ENCODE measurements at regions not wholly inside any gene's neighbourhood (a gene's known extent, or its start where the extent isn't known, plus 50 kb on each side); places are given as distances from the start of the nearest gene placed in this dataset.

DNA sequence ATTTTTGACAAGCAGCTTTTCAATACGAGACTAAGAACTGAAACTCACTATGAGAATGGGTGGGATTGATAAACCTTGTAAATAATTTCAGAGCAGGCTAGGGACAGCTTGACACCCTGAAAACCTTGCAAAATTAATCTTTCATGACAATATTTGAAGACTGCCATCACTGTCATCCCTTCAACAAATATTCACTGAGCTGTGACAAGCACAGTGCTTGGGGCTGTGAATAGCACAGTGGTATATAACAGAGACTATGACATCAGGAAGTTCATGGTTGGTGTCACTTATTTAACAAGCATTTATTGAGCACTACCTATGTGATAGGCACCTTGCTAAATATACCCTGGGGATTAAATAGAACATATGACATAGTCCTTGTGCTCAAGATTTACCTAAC is 741.0 kb upstream of the RIOK2 start:
- Histone ChIP-seq H3K4me3 (ENCODE audit: low read depth, low read length) (no peak overlapping the region), H3K27me3 (ENCODE audit: control insufficient read depth, insufficient read depth, low read length) (no peaks in the 10 kb centered on the region), H3K36me3 (ENCODE audit: control insufficient read depth, insufficient read depth, low read length) (no peaks in the 10 kb centered on the region)
- TF ChIP-seq CTCF (IDR thresholded peaks at IDR 0.05; ENCODE audit: insufficient read depth, low read length, severe bottlenecking): no peak
- no peak for FAIRE-seq
- no peak for DNase-seq (ENCODE audit: low read depth)

DNA sequence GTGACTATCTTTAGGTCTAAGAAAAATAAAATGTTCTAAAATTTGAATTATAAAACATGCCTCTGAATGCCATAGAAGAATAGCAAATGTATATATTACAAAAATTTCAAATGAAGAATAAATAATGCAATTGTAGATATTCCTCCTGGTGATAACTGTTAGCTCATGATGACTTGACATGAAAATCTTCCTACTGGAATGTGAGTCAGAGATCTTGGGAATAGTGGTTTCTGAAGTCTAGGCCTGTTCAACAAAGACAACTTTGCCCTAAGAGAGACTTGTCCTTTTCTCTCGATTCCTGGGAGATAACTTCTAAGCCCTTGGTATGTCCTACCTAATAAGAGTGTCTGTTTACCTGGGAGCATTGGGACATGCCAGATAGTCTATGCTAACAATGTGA is 746.3 kb upstream of the RIOK2 start:
- Histone ChIP-seq H3K27me3 (ENCODE audit: control insufficient read depth, insufficient read depth, low read length) (no peaks in the 10 kb centered on the region), H3K36me3 (ENCODE audit: control insufficient read depth, insufficient read depth, low read length) (no peaks in the 10 kb centered on the region), H3K4me3 (ENCODE audit: low read depth, low read length) (no peak overlapping the region)
- DNase-seq (ENCODE audit: low read depth): peak; percentile 44
- FAIRE-seq: no peak
- no peak for TF ChIP-seq CTCF (IDR thresholded peaks at IDR 0.05; ENCODE audit: insufficient read depth, low read length, severe bottlenecking)

- H3K4me3 ChIP-seq (ENCODE audit: low read depth, low read length): no peak overlapping the region
- no peaks in the 10 kb centered on the region for H3K36me3 ChIP-seq (ENCODE audit: control insufficient read depth, insufficient read depth, low read length)
- no peaks in the 10 kb centered on the region for H3K27me3 ChIP-seq (ENCODE audit: control insufficient read depth, insufficient read depth, low read length)
- FAIRE-seq (no peak), DNase-seq (ENCODE audit: low read depth) (no peak)
- TF ChIP-seq CTCF (IDR thresholded peaks at IDR 0.05; ENCODE audit: insufficient read depth, low read length, severe bottlenecking): no peak
These were observed 748.8 kb upstream of the RIOK2 start for GRCh38 chr5:97931829-97932228.

- Histone ChIP-seq H3K4me3 (ENCODE audit: low read depth, low read length) (no peak overlapping the region), H3K36me3 (ENCODE audit: control insufficient read depth, insufficient read depth, low read length) (no peaks in the 10 kb centered on the region), H3K27me3 (ENCODE audit: control insufficient read depth, insufficient read depth, low read length) (no peaks in the 10 kb centered on the region)
- no peak for TF ChIP-seq CTCF (IDR thresholded peaks at IDR 0.05; ENCODE audit: insufficient read depth, low read length, severe bottlenecking)
- DNase-seq (ENCODE audit: low read depth) (no peak), FAIRE-seq (no peak)
These were observed 753.2 kb upstream of the RIOK2 start for GRCh38 chr5:97936231-97936630.

- no peaks in the 10 kb centered on the region for H3K36me3 ChIP-seq (ENCODE audit: control insufficient read depth, insufficient read depth, low read length)
- DNase-seq (ENCODE audit: low read depth): no peak
- no peak for TF ChIP-seq CTCF (IDR thresholded peaks at IDR 0.05; ENCODE audit: insufficient read depth, low read length, severe bottlenecking)
- no peak for FAIRE-seq
- H3K4me3 ChIP-seq (ENCODE audit: low read depth, low read length): no peak overlapping the region
- H3K27me3 ChIP-seq (ENCODE audit: control insufficient read depth, insufficient read depth, low read length): no peaks in the 10 kb centered on the region
These were observed 754.8 kb upstream of the RIOK2 start for GRCh38 chr5:97937846-97938245.

DNA sequence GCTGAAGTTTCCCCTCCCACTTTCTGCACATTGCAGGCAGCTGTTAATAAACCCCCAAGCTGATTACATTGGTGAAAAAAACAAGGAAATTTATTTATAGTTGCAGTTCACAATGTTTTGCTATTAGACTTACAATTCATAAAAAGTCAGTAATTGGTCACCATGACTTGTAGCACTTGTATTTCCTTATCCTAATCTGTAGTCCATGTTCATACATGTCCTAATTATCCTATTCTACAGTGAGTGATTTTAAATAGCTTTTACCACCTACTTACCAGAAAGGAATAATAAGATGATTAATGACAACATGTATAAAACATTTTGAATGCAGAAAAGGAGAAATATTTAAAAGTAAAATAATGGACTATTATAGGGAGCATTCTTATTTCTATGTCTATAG is 760.0 kb upstream of the RIOK2 start:
- Histone ChIP-seq H3K27me3 (ENCODE audit: control insufficient read depth, insufficient read depth, low read length) (no peaks in the 10 kb centered on the region), H3K36me3 (ENCODE audit: control insufficient read depth, insufficient read depth, low read length) (no peaks in the 10 kb centered on the region), H3K4me3 (ENCODE audit: low read depth, low read length) (no peak overlapping the region)
- FAIRE-seq (no peak), DNase-seq (ENCODE audit: low read depth) (peak; percentile 74)
- TF ChIP-seq CTCF (IDR thresholded peaks at IDR 0.05; ENCODE audit: insufficient read depth, low read length, severe bottlenecking): no peak
